ENCODE measurements at regions not wholly inside any gene's neighbourhood (a gene's known extent, or its start where the extent isn't known, plus 50 kb on each side); places are given as distances from the start of the nearest gene placed in this dataset.

DNA sequence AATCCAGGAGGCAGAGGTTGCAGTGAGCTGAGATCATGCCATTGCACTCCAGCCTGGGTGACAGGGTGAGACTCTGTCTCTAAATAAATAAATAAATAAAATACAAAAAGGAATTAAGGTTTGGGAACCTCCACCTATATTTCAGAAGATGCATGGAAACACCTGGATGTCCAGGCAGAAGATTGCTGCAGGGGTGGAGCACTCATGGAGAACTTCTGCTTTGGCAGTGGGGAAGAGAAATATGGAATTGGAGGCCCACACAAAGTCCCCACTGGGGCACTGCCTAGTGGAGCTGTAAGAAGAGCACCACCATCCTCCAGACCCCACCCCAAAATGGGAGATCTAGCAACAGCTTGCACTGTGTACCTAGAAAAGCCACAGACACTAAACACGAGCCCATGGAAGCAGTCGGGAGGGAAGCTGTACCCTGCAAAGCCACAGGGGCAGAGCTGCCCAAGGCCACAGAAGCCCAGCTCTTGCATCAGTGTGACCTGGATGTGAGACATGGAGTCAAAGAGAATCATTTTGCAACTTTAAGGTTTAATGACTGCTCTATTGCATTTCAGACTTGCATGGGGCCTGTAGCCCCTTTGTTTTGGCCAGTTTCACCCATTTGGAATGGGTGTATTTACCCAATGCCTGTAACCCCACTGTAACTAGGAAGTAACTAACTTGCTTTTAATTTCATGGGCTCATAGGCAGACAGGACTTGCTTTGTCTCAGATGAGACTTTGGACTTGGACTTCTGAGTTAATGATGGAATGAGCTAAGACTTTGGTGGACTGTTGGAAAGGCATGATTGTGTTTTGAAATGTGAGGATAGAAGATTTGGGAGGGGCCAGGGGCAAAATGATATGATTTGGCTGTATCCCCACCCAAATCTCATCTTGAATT, 265.3 kb downstream of the ZEB2 start:
- peaks cover 20 to 26% of the 10 kb centered on the region in 2 donors for H3K36me3 Mint-ChIP-seq
- H3K9me3 Mint-ChIP-seq = peaks cover 37 to 47% (median 44%) of the 10 kb centered on the region in 7 donors

GRCh38 chr2:144253743-144254142, 266.2 kb downstream of the ZEB2 start:
- peaks cover 12 to 20% of the 10 kb centered on the region in 2 donors for H3K4me1 ChIP-seq (ENCODE audit: control insufficient read depth in 1 of 2, insufficient read depth in 2 of 2, low read length in 2 of 2)
- Mint-ChIP-seq H3K27me3 (ENCODE audit: low read depth in 3 of 3) (peaks cover 0 to 4% (median 0%) of the 10 kb centered on the region in 3 donors), H3K4me1 (peaks cover 28% of the 10 kb centered on the region), H3K9me3 (peaks cover 34 to 43% (median 41%) of the 10 kb centered on the region in 7 donors), H3K4me3 (no peak overlapping the region), H3K36me3 (peaks cover 18 to 26% of the 10 kb centered on the region in 2 donors), H3K27ac (no peak overlapping the region)
- peaks cover 24 to 41% of the 10 kb centered on the region in 2 donors for H3K9me3 ChIP-seq (replicated peaks in 1 of 2; ENCODE audit: control insufficient read depth in 1 of 2, insufficient read depth in 1 of 2, low read length in 2 of 2)
- H3K27ac ChIP-seq (ENCODE audit: low read depth in 1 of 2, low read length in 2 of 2) = no peak overlapping the region
- no peak for DNase-seq
- TF ChIP-seq CTCF (IDR thresholded peaks at IDR 0.05) = no peak
- 100% methylated on average over 2 of the region's 4 CpGs for WGBS (ENCODE audit: insufficient coverage)
- peaks cover 0 to 13% of the 10 kb centered on the region in 2 donors for H3K36me3 ChIP-seq (replicated peaks in 1 of 2; ENCODE audit: control insufficient read depth in 1 of 2, insufficient read depth in 2 of 2, low read length in 2 of 2)
- intact Hi-C loops (cut with micrococcal nuclease) = no loop called here
- H3K4me3 ChIP-seq (replicated peaks in 1 of 3; ENCODE audit: low read depth in 2 of 3, low read length in 3 of 3) = no peak overlapping the region
- no peak overlapping the region for H2AFZ ChIP-seq (ENCODE audit: insufficient read depth, low read depth, low read length, poor library complexity, severe bottlenecking)
- H3K79me2 ChIP-seq (ENCODE audit: insufficient read depth, low read length) = peaks cover 3% of the 10 kb centered on the region
- H4K20me1 ChIP-seq (ENCODE audit: insufficient read depth, low read length) = no peaks in the 10 kb centered on the region
- H3K27me3 ChIP-seq (ENCODE audit: control insufficient read depth in 2 of 2, insufficient read depth in 2 of 2, low read length in 2 of 2) = no peaks in the 10 kb centered on the region
- no peak overlapping the region for H3K9ac ChIP-seq (ENCODE audit: insufficient read depth, low read length, poor library complexity, severe bottlenecking)
- H3K4me2 ChIP-seq (replicated peaks; ENCODE audit: extremely low read depth, low read length, poor library complexity, severe bottlenecking) = no peak overlapping the region

More for the DNA sequence above, 265.3 kb downstream of the ZEB2 start:
- no peak for TF ChIP-seq CTCF (IDR thresholded peaks at IDR 0.05)
- Histone ChIP-seq H4K20me1 (ENCODE audit: insufficient read depth, low read length) (no peaks in the 10 kb centered on the region), H3K4me1 (ENCODE audit: control insufficient read depth in 1 of 2, insufficient read depth in 2 of 2, low read length in 2 of 2) (peaks cover 8 to 13% of the 10 kb centered on the region in 2 donors), H3K27me3 (ENCODE audit: control insufficient read depth in 2 of 2, insufficient read depth in 2 of 2, low read length in 2 of 2) (no peaks in the 10 kb centered on the region), H3K4me3 (replicated peaks in 1 of 3; ENCODE audit: low read depth in 2 of 3, low read length in 3 of 3) (no peak overlapping the region), H3K4me2 (replicated peaks; ENCODE audit: extremely low read depth, low read length, poor library complexity, severe bottlenecking) (no peak overlapping the region), H2AFZ (ENCODE audit: insufficient read depth, low read depth, low read length, poor library complexity, severe bottlenecking) (no peak overlapping the region), H3K36me3 (replicated peaks in 1 of 2; ENCODE audit: control insufficient read depth in 1 of 2, insufficient read depth in 2 of 2, low read length in 2 of 2) (peaks cover 0 to 13% of the 10 kb centered on the region in 2 donors), H3K9ac (ENCODE audit: insufficient read depth, low read length, poor library complexity, severe bottlenecking) (no peak overlapping the region), H3K9me3 (replicated peaks in 1 of 2; ENCODE audit: control insufficient read depth in 1 of 2, insufficient read depth in 1 of 2, low read length in 2 of 2) (peaks cover 29 to 41% of the 10 kb centered on the region in 2 donors), H3K27ac (ENCODE audit: low read depth in 1 of 2, low read length in 2 of 2) (no peak overlapping the region), H3K79me2 (ENCODE audit: insufficient read depth, low read length) (peaks cover 3% of the 10 kb centered on the region)
- WGBS (ENCODE audit: insufficient coverage) = 100% methylated on average over 2 of the region's 2 CpGs
- intact Hi-C loops (cut with micrococcal nuclease) = no loop called here
- DNase-seq = no peak
- Mint-ChIP-seq H3K27ac (no peak overlapping the region), H3K4me3 (no peak overlapping the region), H3K27me3 (ENCODE audit: low read depth in 3 of 3) (peaks cover 0 to 4% (median 2%) of the 10 kb centered on the region in 3 donors), H3K4me1 (peaks cover 20% of the 10 kb centered on the region)

All from CD14-positive monocyte (primary cell).